B cell (primary cell): ENCODE measurements at regions not wholly inside any gene's neighbourhood (a gene's known extent, or its start where the extent isn't known, plus 50 kb on each side); places are given as distances from the start of the nearest gene placed in this dataset.

ENCODE experiments used
- EZH2 ChIP-seq: IDR thresholded peaks from 2 replicates; pipeline ENCODE4 v1.6.1; 2012; ENCODE audit warnings: borderline replicate concordance, low read depth, mild to moderate bottlenecking, moderate library complexity, low read length; ENCODE audit not compliant: insufficient read depth, poor library complexity, severe bottlenecking
- TF ChIP-seq, protein P1 (sequence below): fragments of 200-600 bp; IDR thresholded peaks from one replicate; pipeline ENCODE4 v1.8.0; 2022; ENCODE audit warnings: antibody characterized with exemption, mild to moderate bottlenecking

DNA sequence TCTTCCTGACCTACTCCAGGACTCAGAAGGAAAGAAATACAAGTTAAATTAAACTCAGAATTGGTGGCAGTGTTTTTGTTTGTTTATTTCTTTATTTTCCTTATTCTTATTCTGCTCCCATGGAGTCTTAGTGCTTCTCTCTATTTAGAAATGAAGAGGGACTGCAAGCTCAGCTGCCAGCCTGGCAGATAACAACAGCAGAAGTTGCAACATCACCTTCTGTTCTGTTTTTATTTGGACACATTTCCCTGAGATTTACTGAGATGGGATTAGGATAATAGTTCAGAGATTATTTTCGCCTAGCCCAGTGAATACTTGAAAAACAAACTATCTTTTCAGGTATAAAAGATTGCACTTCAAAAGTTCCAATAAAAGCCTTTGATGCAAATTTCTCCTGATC, 70.4 kb upstream of the DTNA start:
- TF ChIP-seq, protein P1, sequence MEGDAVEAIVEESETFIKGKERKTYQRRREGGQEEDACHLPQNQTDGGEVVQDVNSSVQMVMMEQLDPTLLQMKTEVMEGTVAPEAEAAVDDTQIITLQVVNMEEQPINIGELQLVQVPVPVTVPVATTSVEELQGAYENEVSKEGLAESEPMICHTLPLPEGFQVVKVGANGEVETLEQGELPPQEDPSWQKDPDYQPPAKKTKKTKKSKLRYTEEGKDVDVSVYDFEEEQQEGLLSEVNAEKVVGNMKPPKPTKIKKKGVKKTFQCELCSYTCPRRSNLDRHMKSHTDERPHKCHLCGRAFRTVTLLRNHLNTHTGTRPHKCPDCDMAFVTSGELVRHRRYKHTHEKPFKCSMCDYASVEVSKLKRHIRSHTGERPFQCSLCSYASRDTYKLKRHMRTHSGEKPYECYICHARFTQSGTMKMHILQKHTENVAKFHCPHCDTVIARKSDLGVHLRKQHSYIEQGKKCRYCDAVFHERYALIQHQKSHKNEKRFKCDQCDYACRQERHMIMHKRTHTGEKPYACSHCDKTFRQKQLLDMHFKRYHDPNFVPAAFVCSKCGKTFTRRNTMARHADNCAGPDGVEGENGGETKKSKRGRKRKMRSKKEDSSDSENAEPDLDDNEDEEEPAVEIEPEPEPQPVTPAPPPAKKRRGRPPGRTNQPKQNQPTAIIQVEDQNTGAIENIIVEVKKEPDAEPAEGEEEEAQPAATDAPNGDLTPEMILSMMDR, result no peak
- no peak for TF ChIP-seq EZH2
